Loucy (cell line): ENCODE measurements at regions not wholly inside any gene's neighbourhood (a gene's known extent, or its start where the extent isn't known, plus 50 kb on each side); places are given as distances from the start of the nearest gene placed in this dataset.

Experiments used
- H2AFZ ChIP-seq: fragments of 200-600 bp; sonication (generic); 2 replicates; pipeline ENCODE4 v1.6.0; 2016; ENCODE audit warnings: antibody characterized with exemption, mild to moderate bottlenecking, low read length, moderate library complexity
- H3F3A ChIP-seq: fragments of 200-600 bp; 2 replicates; pipeline ENCODE4 v1.6.0; 2016; ENCODE audit warnings: antibody characterized with exemption, low read depth, mild to moderate bottlenecking
- H3K27me3 ChIP-seq: fragments of 200-600 bp; sonication (generic); 2 replicates; pipeline ENCODE4 v1.6.1; 2014; ENCODE audit warnings: low read length, mild to moderate bottlenecking; ENCODE audit not compliant: insufficient read depth, poor library complexity, severe bottlenecking
- H3K36me3 ChIP-seq: fragments of 200-600 bp; sonication (generic); 2 replicates; pipeline ENCODE4 v1.6.1; 2016; ENCODE audit warnings: low read length; ENCODE audit not compliant: insufficient read depth
- H3K4me1 ChIP-seq: fragments of 200-600 bp; sonication (generic); 2 replicates; pipeline ENCODE4 v1.5.1; 2014; ENCODE audit warnings: low read length, mild to moderate bottlenecking; ENCODE audit not compliant: insufficient read depth, poor library complexity, severe bottlenecking
- H3K4me2 ChIP-seq: fragments of 200-600 bp; sonication (generic); 2 replicates; pipeline ENCODE4 v1.6.0; 2014; ENCODE audit warnings: antibody characterized with exemption, low read length, low read depth, mild to moderate bottlenecking; ENCODE audit not compliant: poor library complexity, severe bottlenecking
- H3K4me3 ChIP-seq: fragments of 200-600 bp; sonication (generic); 2 replicates; pipeline ENCODE4 v1.5.1; 2014; ENCODE audit warnings: low read length, mild to moderate bottlenecking, mixed read lengths; ENCODE audit not compliant: poor library complexity, severe bottlenecking
- H3K79me2 ChIP-seq: fragments of 200-600 bp; sonication (generic); 2 replicates; pipeline ENCODE4 v1.6.1; 2014; ENCODE audit warnings: low read length; ENCODE audit not compliant: insufficient read depth
- H3K9ac ChIP-seq: fragments of 200-600 bp; sonication (generic); 2 replicates; pipeline ENCODE4 v1.6.0; 2014; ENCODE audit warnings: mild to moderate bottlenecking, low read depth, low read length, moderate library complexity; ENCODE audit not compliant: poor library complexity, severe bottlenecking
- H3K9me2 ChIP-seq: fragments of 200-600 bp; sonication (generic); replicated peaks from 2 replicates; pipeline ENCODE4 v1.6.1; 2016; ENCODE audit warnings: low read depth, low read length, mixed read lengths
- H3K9me3 ChIP-seq: fragments of 200-600 bp; sonication (generic); 2 replicates; pipeline ENCODE4 v1.6.1; 2014; ENCODE audit warnings: mild to moderate bottlenecking, antibody characterized with exemption, low read length, low read depth; ENCODE audit not compliant: insufficient read depth
- H4K20me1 ChIP-seq: fragments of 200-600 bp; sonication (generic); 2 replicates; pipeline ENCODE4 v1.6.0; 2014; ENCODE audit warnings: antibody characterized with exemption, low read length, mild to moderate bottlenecking; ENCODE audit not compliant: insufficient read depth, poor library complexity, severe bottlenecking
- EZH2phosphoT487 ChIP-seq: fragments of 200-600 bp; IDR thresholded peaks from 2 replicates; pipeline ENCODE4 v1.6.1; 2018; ENCODE audit warnings: antibody characterized with exemption, mild to moderate bottlenecking, moderate library complexity, borderline replicate concordance
- TF ChIP-seq, protein P1 (sequence below): fragments of 200-600 bp; sonication (generic); conservative IDR thresholded peaks from 2 replicates; pipeline ENCODE4 v1.5.1; 2014; ENCODE audit warnings: mild to moderate bottlenecking, antibody characterized with exemption, low read length

DNA sequence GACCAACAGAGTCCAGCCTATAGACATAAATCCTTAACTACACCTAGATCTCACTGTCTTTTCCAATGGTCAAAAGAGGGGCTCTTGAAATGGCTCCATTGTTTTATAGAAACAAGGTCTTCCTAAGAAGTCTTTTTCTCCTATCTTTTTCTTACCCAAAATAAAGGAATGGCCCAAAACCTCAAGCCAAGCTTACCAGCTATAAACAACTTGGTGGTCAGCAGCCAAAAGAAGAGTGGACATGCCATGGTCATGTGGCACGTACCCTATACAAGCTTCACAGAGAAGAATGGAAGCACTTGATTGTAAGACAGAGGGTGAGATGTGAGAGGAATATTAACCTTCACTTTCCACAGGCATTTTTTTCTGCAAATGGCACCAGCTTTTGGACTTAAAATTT is 82.1 kb upstream of the GNAO1 start:
- H3K4me3 ChIP-seq: no peak overlapping the region
- H3K4me1 ChIP-seq: no peaks in the 10 kb centered on the region
- no peaks in the 10 kb centered on the region for H3F3A ChIP-seq
- no peaks in the 10 kb centered on the region for H3K36me3 ChIP-seq
- H3K27me3 ChIP-seq: no peaks in the 10 kb centered on the region
- H2AFZ ChIP-seq: no peak overlapping the region
- TF ChIP-seq EZH2phosphoT487: no peak
- TF ChIP-seq, protein P1, sequence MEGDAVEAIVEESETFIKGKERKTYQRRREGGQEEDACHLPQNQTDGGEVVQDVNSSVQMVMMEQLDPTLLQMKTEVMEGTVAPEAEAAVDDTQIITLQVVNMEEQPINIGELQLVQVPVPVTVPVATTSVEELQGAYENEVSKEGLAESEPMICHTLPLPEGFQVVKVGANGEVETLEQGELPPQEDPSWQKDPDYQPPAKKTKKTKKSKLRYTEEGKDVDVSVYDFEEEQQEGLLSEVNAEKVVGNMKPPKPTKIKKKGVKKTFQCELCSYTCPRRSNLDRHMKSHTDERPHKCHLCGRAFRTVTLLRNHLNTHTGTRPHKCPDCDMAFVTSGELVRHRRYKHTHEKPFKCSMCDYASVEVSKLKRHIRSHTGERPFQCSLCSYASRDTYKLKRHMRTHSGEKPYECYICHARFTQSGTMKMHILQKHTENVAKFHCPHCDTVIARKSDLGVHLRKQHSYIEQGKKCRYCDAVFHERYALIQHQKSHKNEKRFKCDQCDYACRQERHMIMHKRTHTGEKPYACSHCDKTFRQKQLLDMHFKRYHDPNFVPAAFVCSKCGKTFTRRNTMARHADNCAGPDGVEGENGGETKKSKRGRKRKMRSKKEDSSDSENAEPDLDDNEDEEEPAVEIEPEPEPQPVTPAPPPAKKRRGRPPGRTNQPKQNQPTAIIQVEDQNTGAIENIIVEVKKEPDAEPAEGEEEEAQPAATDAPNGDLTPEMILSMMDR: no peak
- no peaks in the 10 kb centered on the region for H3K9me2 ChIP-seq
- no peak overlapping the region for H3K4me2 ChIP-seq
- H4K20me1 ChIP-seq: no peaks in the 10 kb centered on the region
- no peak overlapping the region for H3K9ac ChIP-seq
- no peaks in the 10 kb centered on the region for H3K9me3 ChIP-seq
- H3K79me2 ChIP-seq: no peaks in the 10 kb centered on the region

DNA sequence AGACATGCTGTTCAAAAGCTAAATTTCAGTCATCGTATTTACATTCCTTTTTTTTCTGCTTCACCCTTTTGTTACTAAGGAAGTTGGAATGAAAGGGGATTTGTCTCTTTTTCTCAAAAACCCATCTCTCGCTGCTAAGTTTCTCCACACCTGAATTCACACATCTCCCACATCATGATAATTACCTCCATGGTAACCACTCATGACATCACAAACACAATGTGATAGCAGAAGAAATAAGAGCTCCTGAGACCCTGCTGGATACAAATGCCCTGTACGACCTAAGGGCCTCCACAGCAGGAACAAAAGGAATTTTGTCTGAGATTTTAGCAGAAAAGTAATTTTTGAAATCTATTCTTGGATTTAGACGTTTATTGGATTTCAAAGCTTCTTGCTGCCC is 82.6 kb upstream of the GNAO1 start:
- Histone ChIP-seq H3K9me3 (no peaks in the 10 kb centered on the region), H3F3A (no peaks in the 10 kb centered on the region), H3K36me3 (no peaks in the 10 kb centered on the region), H4K20me1 (no peaks in the 10 kb centered on the region), H3K4me1 (no peaks in the 10 kb centered on the region), H3K27me3 (no peaks in the 10 kb centered on the region), H3K79me2 (no peaks in the 10 kb centered on the region), H3K9me2 (no peaks in the 10 kb centered on the region), H3K4me2 (no peak overlapping the region), H2AFZ (no peak overlapping the region), H3K9ac (no peak overlapping the region), H3K4me3 (no peak overlapping the region)
- TF ChIP-seq, protein P1: no peak
- no peak for TF ChIP-seq EZH2phosphoT487

DNA sequence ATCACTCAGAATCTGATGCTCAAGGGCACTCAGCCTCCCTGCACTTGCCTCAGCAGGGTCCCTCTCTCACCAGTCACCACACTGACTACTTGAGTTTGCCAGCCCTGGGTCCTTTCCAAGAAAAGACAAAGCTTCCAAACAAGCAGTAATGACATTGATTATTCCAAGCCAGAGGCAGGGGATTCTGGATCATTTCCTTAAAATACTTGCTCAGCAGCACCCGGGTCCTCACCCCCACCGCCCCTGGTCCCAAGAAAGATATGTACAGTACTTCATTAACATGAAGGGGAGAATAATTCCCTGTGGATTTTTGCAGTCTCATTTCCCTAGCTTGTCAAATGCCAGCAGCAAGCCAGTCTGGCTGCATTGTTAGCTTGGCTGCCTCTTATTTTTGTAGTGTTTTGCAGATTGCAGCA is 83.2 kb upstream of the GNAO1 start:
- Histone ChIP-seq H3F3A (no peaks in the 10 kb centered on the region), H3K79me2 (no peaks in the 10 kb centered on the region), H2AFZ (no peak overlapping the region), H3K9me2 (no peaks in the 10 kb centered on the region), H3K36me3 (no peaks in the 10 kb centered on the region), H3K4me2 (no peak overlapping the region), H3K4me1 (no peaks in the 10 kb centered on the region), H4K20me1 (no peaks in the 10 kb centered on the region), H3K4me3 (no peak overlapping the region), H3K9me3 (no peaks in the 10 kb centered on the region), H3K27me3 (no peaks in the 10 kb centered on the region), H3K9ac (no peak overlapping the region)
- no peak for TF ChIP-seq EZH2phosphoT487
- TF ChIP-seq, protein P1: no peak
